Activated CD4-positive, alpha-beta memory T cell treated with anti-CD3 and anti-CD28 coated beads, Interleukin-2, amount 10 ng/mL, durations not matched to agents 7 days and 5 days (primary cell): ENCODE measurements at regions not wholly inside any gene's neighbourhood (a gene's known extent, or its start where the extent isn't known, plus 50 kb on each side); places are given as distances from the start of the nearest gene placed in this dataset.

Source experiments
- CTCF ChIA-PET: fragments of 350-600 bp; sonication (Branson Sonifier 250); formaldehyde crosslinking; loops from one replicate; lab custom pipeline; 2021; ENCODE audit warnings: antibody characterized with exemption, inconsistent platforms; lab: Charles Lee
- POLR2A ChIA-PET: fragments of 350-600 bp; sonication (Branson Sonifier 250); formaldehyde crosslinking; loops from one replicate; lab custom pipeline; 2021; ENCODE audit warnings: antibody characterized with exemption; lab: Charles Lee
- DNase-seq: peaks from one replicate; pipeline ENCODE4 v3.0.0-alpha.2; 2020
- H3K27ac Mint-ChIP-seq: one replicate; pipeline ENCODE4 v1.8.0; 2021; ENCODE audit warnings: mild to moderate bottlenecking, mixed read lengths
- H3K27me3 Mint-ChIP-seq: one replicate; pipeline ENCODE4 v1.8.0; 2021; ENCODE audit warnings: mixed read lengths
- H3K36me3 Mint-ChIP-seq: one replicate; pipeline ENCODE4 v1.8.0; 2021; ENCODE audit warnings: low read depth, mixed read lengths
- H3K4me1 Mint-ChIP-seq: one replicate; pipeline ENCODE4 v1.8.0; 2021; ENCODE audit warnings: mixed read lengths
- H3K4me3 Mint-ChIP-seq: one replicate; pipeline ENCODE4 v1.8.0; 2021; ENCODE audit warnings: mild to moderate bottlenecking, mixed read lengths
- H3K9me3 Mint-ChIP-seq: one replicate; pipeline ENCODE4 v1.8.0; 2021; ENCODE audit warnings: mixed read lengths

- H3K27ac Mint-ChIP-seq, result no peak overlapping the region
- no peak for DNase-seq
- H3K4me1 Mint-ChIP-seq, result no peaks in the 10 kb centered on the region
- POLR2A ChIA-PET, result no interaction called here
- H3K4me3 Mint-ChIP-seq, result no peak overlapping the region
- H3K27me3 Mint-ChIP-seq, result no peaks in the 10 kb centered on the region
- H3K36me3 Mint-ChIP-seq, result no peaks in the 10 kb centered on the region
- CTCF ChIA-PET, result interaction anchor here (0.7 kb wide), 1 partner anchor 869 kb away, joined by 6 read pairs; no protein-coding TSS in a partner anchor
- no peaks in the 10 kb centered on the region for H3K9me3 Mint-ChIP-seq
Observed at GRCh38 chr6:91816335-91816734, 1229.5 kb upstream of the MAP3K7 start.

GRCh38 chr6:91813641-91814040 lies 1226.8 kb upstream of the MAP3K7 start:
- no peaks in the 10 kb centered on the region for H3K4me1 Mint-ChIP-seq
- ChIA-PET POLR2A (no interaction called here), CTCF (no interaction called here)
- H3K27ac Mint-ChIP-seq, result no peak overlapping the region
- H3K36me3 Mint-ChIP-seq, result no peaks in the 10 kb centered on the region
- H3K9me3 Mint-ChIP-seq, result no peaks in the 10 kb centered on the region
- no peaks in the 10 kb centered on the region for H3K27me3 Mint-ChIP-seq
- no peak overlapping the region for H3K4me3 Mint-ChIP-seq
- no peak for DNase-seq

GRCh38 chr6:91812596-91813274 lies 1225.9 kb upstream of the MAP3K7 start:
- no peaks in the 10 kb centered on the region for H3K36me3 Mint-ChIP-seq
- no peaks in the 10 kb centered on the region for H3K27me3 Mint-ChIP-seq
- DNase-seq, result no peak
- no peaks in the 10 kb centered on the region for H3K4me1 Mint-ChIP-seq
- H3K27ac Mint-ChIP-seq, result no peak overlapping the region
- no peak overlapping the region for H3K4me3 Mint-ChIP-seq
- H3K9me3 Mint-ChIP-seq, result no peaks in the 10 kb centered on the region
- ChIA-PET CTCF (no interaction called here), POLR2A (no interaction called here)

GRCh38 chr6:91804981-91805380 lies 1218.1 kb upstream of the MAP3K7 start:
- DNase-seq, result no peak
- ChIA-PET CTCF (no interaction called here), POLR2A (no interaction called here)
- Mint-ChIP-seq H3K4me3 (no peak overlapping the region), H3K4me1 (no peaks in the 10 kb centered on the region), H3K27ac (no peak overlapping the region), H3K36me3 (no peaks in the 10 kb centered on the region), H3K9me3 (peaks cover 6% of the 10 kb centered on the region), H3K27me3 (no peaks in the 10 kb centered on the region)

GRCh38 chr6:91802431-91802830 lies 1215.6 kb upstream of the MAP3K7 start:
- no peaks in the 10 kb centered on the region for H3K4me1 Mint-ChIP-seq
- no peaks in the 10 kb centered on the region for H3K27me3 Mint-ChIP-seq
- H3K4me3 Mint-ChIP-seq, result no peak overlapping the region
- no peak overlapping the region for H3K27ac Mint-ChIP-seq
- CTCF ChIA-PET, result no interaction called here
- H3K9me3 Mint-ChIP-seq, result peaks cover 6% of the 10 kb centered on the region
- DNase-seq, result no peak
- POLR2A ChIA-PET, result no interaction called here
- H3K36me3 Mint-ChIP-seq, result no peaks in the 10 kb centered on the region

GRCh38 chr6:91796603-91797002 lies 1209.7 kb upstream of the MAP3K7 start:
- Mint-ChIP-seq H3K4me3 (no peak overlapping the region), H3K27me3 (no peaks in the 10 kb centered on the region), H3K36me3 (no peaks in the 10 kb centered on the region), H3K4me1 (no peaks in the 10 kb centered on the region), H3K27ac (no peak overlapping the region), H3K9me3 (no peaks in the 10 kb centered on the region)
- DNase-seq, result no peak
- ChIA-PET CTCF (no interaction called here), POLR2A (no interaction called here)

GRCh38 chr6:91788501-91788900 lies 1201.6 kb upstream of the MAP3K7 start:
- H3K27me3 Mint-ChIP-seq, result no peaks in the 10 kb centered on the region
- no peak overlapping the region for H3K27ac Mint-ChIP-seq
- H3K9me3 Mint-ChIP-seq, result peaks cover 2% of the 10 kb centered on the region
- H3K36me3 Mint-ChIP-seq, result no peaks in the 10 kb centered on the region
- H3K4me1 Mint-ChIP-seq, result no peaks in the 10 kb centered on the region
- DNase-seq, result no peak
- ChIA-PET POLR2A (no interaction called here), CTCF (no interaction called here)
- no peak overlapping the region for H3K4me3 Mint-ChIP-seq

- no peak overlapping the region for H3K27ac Mint-ChIP-seq
- ChIA-PET CTCF (no interaction called here), POLR2A (no interaction called here)
- H3K36me3 Mint-ChIP-seq, result no peaks in the 10 kb centered on the region
- peaks cover 2% of the 10 kb centered on the region for H3K9me3 Mint-ChIP-seq
- H3K4me1 Mint-ChIP-seq, result no peaks in the 10 kb centered on the region
- H3K4me3 Mint-ChIP-seq, result no peak overlapping the region
- no peak for DNase-seq
- H3K27me3 Mint-ChIP-seq, result no peaks in the 10 kb centered on the region
Observed at GRCh38 chr6:91786474-91787184, 1199.8 kb upstream of the MAP3K7 start.

- DNase-seq, result no peak
- ChIA-PET POLR2A (no interaction called here), CTCF (no interaction called here)
- Mint-ChIP-seq H3K27me3 (no peaks in the 10 kb centered on the region), H3K36me3 (no peaks in the 10 kb centered on the region), H3K4me1 (no peaks in the 10 kb centered on the region), H3K4me3 (no peak overlapping the region), H3K27ac (no peak overlapping the region), H3K9me3 (peaks cover 2% of the 10 kb centered on the region)
Observed at GRCh38 chr6:91782802-91783201, 1195.9 kb upstream of the MAP3K7 start.

- POLR2A ChIA-PET, result no interaction called here
- CTCF ChIA-PET, result no interaction called here
- DNase-seq, result no peak
- H3K9me3 Mint-ChIP-seq, result peaks cover 2% of the 10 kb centered on the region
- no peak overlapping the region for H3K27ac Mint-ChIP-seq
- H3K4me1 Mint-ChIP-seq, result no peaks in the 10 kb centered on the region
- no peaks in the 10 kb centered on the region for H3K36me3 Mint-ChIP-seq
- H3K27me3 Mint-ChIP-seq, result no peaks in the 10 kb centered on the region
- no peak overlapping the region for H3K4me3 Mint-ChIP-seq
Observed at GRCh38 chr6:91781946-91782345, 1195.1 kb upstream of the MAP3K7 start.

- Mint-ChIP-seq H3K27me3 (no peaks in the 10 kb centered on the region), H3K27ac (no peak overlapping the region), H3K4me1 (no peaks in the 10 kb centered on the region), H3K4me3 (no peak overlapping the region), H3K9me3 (peaks cover 12% of the 10 kb centered on the region), H3K36me3 (no peaks in the 10 kb centered on the region)
- DNase-seq, result no peak
- ChIA-PET POLR2A (no interaction called here), CTCF (no interaction called here)
Observed at GRCh38 chr6:91780270-91780669, 1193.4 kb upstream of the MAP3K7 start.

- Mint-ChIP-seq H3K27me3 (no peaks in the 10 kb centered on the region), H3K9me3 (peaks cover 4% of the 10 kb centered on the region), H3K36me3 (no peaks in the 10 kb centered on the region), H3K27ac (no peak overlapping the region), H3K4me3 (no peak overlapping the region), H3K4me1 (no peaks in the 10 kb centered on the region)
- DNase-seq, result no peak
- ChIA-PET POLR2A (no interaction called here), CTCF (no interaction called here)
Observed at GRCh38 chr6:91761621-91762020, 1174.7 kb upstream of the MAP3K7 start.

GRCh38 chr6:91754691-91755090 lies 1167.8 kb upstream of the MAP3K7 start:
- POLR2A ChIA-PET, result no interaction called here
- no peak for DNase-seq
- peaks cover 1% of the 10 kb centered on the region for H3K9me3 Mint-ChIP-seq
- no peak overlapping the region for H3K4me3 Mint-ChIP-seq
- H3K36me3 Mint-ChIP-seq, result no peaks in the 10 kb centered on the region
- no peaks in the 10 kb centered on the region for H3K4me1 Mint-ChIP-seq
- no peak overlapping the region for H3K27ac Mint-ChIP-seq
- H3K27me3 Mint-ChIP-seq, result no peaks in the 10 kb centered on the region
- CTCF ChIA-PET, result no interaction called here

- H3K4me3 Mint-ChIP-seq, result no peak overlapping the region
- no peak for DNase-seq
- ChIA-PET CTCF (no interaction called here), POLR2A (no interaction called here)
- no peaks in the 10 kb centered on the region for H3K27me3 Mint-ChIP-seq
- no peaks in the 10 kb centered on the region for H3K4me1 Mint-ChIP-seq
- H3K9me3 Mint-ChIP-seq, result no peaks in the 10 kb centered on the region
- no peaks in the 10 kb centered on the region for H3K36me3 Mint-ChIP-seq
- H3K27ac Mint-ChIP-seq, result no peak overlapping the region
Observed at GRCh38 chr6:91751526-91751925, 1164.7 kb upstream of the MAP3K7 start.
